Gastrocnemius medialis (tissue), 4 donors: ENCODE measurements at regions not wholly inside any gene's neighbourhood (a gene's known extent, or its start where the extent isn't known, plus 50 kb on each side); places are given as distances from the start of the nearest gene placed in this dataset.

Experiments used
- POLR2A ChIP-seq, 2 donors: fragments of 450-650 bp; IDR thresholded peaks; one replicate each; pipeline ENCODE4 v1.6.1; 2017; ENCODE audit warnings: antibody characterized with exemption in 2 of 2, mild to moderate bottlenecking in 2 of 2, moderate library complexity in 2 of 2
- TF ChIP-seq, protein P1 (sequence below), 5 experiments: fragments of 450-650 bp in 3 of 5; fragments of 200-600 bp in 2 of 5; sonication (generic) in 2 of 5; IDR thresholded peaks in 4 of 5; conservative IDR thresholded peaks in 1 of 5; 1 replicate in 4 of 5; 2 replicates in 1 of 5; pipeline ENCODE4 v1.5.1; 2016 to 2019; ENCODE audit warnings: antibody characterized with exemption in 5 of 5, mild to moderate bottlenecking in 3 of 5, moderate library complexity in 3 of 5

DNA sequence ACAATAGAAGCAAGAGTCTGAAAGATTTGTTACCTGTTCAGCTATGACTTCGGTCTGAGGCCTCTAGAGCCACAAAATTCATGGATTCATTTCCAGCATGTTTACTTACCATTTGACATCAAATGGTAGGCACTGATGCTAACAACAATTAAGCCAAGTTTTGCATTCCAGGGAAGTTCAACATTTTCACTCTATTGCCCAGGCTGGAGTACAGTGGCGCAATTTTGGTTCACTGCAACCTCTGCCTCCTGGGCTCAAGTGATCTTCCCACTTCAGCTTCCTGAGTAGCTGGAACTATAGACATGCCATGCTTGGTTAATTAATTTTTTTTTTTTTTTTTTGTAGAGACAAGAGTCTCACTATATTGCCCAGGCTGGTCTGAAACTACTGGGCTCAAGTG, 114.1 kb upstream of the SGK1 start:
- TF ChIP-seq, protein P1, sequence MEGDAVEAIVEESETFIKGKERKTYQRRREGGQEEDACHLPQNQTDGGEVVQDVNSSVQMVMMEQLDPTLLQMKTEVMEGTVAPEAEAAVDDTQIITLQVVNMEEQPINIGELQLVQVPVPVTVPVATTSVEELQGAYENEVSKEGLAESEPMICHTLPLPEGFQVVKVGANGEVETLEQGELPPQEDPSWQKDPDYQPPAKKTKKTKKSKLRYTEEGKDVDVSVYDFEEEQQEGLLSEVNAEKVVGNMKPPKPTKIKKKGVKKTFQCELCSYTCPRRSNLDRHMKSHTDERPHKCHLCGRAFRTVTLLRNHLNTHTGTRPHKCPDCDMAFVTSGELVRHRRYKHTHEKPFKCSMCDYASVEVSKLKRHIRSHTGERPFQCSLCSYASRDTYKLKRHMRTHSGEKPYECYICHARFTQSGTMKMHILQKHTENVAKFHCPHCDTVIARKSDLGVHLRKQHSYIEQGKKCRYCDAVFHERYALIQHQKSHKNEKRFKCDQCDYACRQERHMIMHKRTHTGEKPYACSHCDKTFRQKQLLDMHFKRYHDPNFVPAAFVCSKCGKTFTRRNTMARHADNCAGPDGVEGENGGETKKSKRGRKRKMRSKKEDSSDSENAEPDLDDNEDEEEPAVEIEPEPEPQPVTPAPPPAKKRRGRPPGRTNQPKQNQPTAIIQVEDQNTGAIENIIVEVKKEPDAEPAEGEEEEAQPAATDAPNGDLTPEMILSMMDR (IDR thresholded peaks at IDR 0.05 in 4 of 5, conservative IDR thresholded peaks at IDR 0.05 in 1 of 5): no peak
- no peak for TF ChIP-seq POLR2A (IDR thresholded peaks at IDR 0.05)
